Choroid plexus epithelial cell (primary cell): ENCODE measurements at regions not wholly inside any gene's neighbourhood (a gene's known extent, or its start where the extent isn't known, plus 50 kb on each side); places are given as distances from the start of the nearest gene placed in this dataset.

Experiments
- DNase-seq: peaks from one replicate; pipeline ENCODE4 v3.0.0-alpha.2; 2010; ENCODE audit warnings: low read depth
- H3K4me3 ChIP-seq: 2 replicates; pipeline ENCODE4 v1.5.1; 2011; ENCODE audit warnings: low read depth, mild to moderate bottlenecking, control low read depth, low read length, moderate library complexity
- TF ChIP-seq, protein P1 (sequence below): conservative IDR thresholded peaks from 2 replicates; pipeline ENCODE4 v1.5.1; 2011; ENCODE audit warnings: low read depth, mild to moderate bottlenecking, control low read depth, inconsistent platforms, low read length, moderate library complexity

GRCh38 chr21:14903172-14903865, 161.5 kb downstream of the NRIP1 start:
- TF ChIP-seq, protein P1, sequence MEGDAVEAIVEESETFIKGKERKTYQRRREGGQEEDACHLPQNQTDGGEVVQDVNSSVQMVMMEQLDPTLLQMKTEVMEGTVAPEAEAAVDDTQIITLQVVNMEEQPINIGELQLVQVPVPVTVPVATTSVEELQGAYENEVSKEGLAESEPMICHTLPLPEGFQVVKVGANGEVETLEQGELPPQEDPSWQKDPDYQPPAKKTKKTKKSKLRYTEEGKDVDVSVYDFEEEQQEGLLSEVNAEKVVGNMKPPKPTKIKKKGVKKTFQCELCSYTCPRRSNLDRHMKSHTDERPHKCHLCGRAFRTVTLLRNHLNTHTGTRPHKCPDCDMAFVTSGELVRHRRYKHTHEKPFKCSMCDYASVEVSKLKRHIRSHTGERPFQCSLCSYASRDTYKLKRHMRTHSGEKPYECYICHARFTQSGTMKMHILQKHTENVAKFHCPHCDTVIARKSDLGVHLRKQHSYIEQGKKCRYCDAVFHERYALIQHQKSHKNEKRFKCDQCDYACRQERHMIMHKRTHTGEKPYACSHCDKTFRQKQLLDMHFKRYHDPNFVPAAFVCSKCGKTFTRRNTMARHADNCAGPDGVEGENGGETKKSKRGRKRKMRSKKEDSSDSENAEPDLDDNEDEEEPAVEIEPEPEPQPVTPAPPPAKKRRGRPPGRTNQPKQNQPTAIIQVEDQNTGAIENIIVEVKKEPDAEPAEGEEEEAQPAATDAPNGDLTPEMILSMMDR: no peak
- no peak overlapping the region for H3K4me3 ChIP-seq
- DNase-seq: no peak

- DNase-seq: peak; percentile 70
- TF ChIP-seq, protein P1: no peak
- no peak overlapping the region for H3K4me3 ChIP-seq
These were observed 163.3 kb downstream of the NRIP1 start for GRCh38 chr21:14901482-14901958.

GRCh38 chr21:14900611-14901010, 164.2 kb downstream of the NRIP1 start:
- TF ChIP-seq, protein P1: no peak
- H3K4me3 ChIP-seq: no peak overlapping the region
- peak; percentile 62 for DNase-seq

DNA sequence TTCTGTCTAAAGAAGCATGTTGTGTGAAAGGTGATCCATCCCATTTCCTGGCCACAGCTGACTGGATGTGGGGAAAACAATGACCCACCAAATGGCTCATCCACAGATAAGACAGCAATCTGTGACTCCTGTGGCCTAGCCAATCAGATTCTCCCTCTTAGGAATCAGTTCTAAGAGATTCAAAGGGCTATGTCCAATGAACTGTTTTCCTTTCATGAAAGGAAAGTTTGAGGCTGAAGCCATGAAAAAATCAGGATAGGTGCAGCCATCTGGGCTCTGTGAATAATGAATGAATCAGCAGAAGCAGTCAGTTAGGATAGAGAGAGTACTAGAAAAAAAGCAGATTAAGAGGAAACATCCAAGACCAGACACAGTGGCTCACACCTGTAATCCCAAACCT, 164.7 kb downstream of the NRIP1 start:
- DNase-seq: no peak
- TF ChIP-seq, protein P1: no peak
- no peak overlapping the region for H3K4me3 ChIP-seq

GRCh38 chr21:14895792-14896191, 169.0 kb downstream of the NRIP1 start:
- no peak overlapping the region for H3K4me3 ChIP-seq
- TF ChIP-seq, protein P1: no peak
- DNase-seq: no peak

DNA sequence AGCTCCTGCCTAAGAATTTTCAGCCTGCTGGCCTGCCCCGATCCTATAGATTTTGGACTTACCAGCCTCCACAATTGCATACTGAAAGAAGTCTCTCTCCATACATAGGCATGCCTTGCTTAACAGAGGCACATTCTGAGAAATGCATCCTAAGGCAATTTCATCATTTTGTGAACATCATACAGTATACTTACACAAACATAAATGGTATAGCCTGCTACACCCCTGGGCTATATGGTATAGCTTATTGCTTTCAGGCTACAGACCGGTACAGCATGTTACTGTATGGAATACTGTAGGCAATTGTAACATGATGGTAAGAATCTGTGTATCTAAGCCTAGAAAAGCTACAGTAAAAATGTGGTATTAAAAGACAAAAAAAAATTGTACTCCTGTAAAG, 174.7 kb downstream of the NRIP1 start:
- TF ChIP-seq, protein P1: no peak
- H3K4me3 ChIP-seq: no peak overlapping the region
- DNase-seq: peak; percentile 24

DNA sequence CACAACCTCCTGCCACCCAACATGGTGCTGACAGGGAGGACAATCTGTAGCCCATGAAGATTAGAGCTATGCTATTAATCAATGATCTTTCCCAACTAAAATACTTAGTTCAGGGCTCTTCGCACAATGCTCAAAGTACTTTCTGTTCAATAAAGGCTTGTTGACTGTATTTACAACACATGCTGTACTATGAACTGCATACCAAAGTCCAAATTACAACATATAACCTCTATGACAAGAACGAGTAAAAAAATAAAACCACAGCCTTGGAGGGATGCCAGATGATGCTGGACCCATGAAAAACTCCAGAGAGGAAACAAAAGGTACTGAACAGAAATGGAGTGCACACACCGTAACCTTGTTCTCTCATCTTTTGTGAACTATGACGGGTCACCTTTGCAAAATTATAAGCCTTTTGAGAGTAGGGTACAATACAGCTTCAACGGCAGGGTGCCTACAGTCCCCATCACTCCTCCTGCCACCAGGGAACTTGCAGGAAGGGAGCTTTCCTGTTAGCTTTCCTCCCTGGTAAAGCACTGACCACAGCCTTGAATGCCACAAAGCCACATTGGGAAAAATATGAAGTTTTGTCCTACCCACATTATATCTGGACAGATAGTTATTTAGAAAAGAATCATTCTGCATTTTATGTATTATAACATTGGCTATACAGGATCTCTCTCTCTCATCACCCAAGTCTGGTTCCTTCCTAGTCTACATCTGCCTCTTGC, 175.6 kb downstream of the NRIP1 start:
- peak; percentile 98 for DNase-seq
- peak overlapping the region; percentile 11 for H3K4me3 ChIP-seq
- TF ChIP-seq, protein P1: no peak
